ENCODE measurements at regions not wholly inside any gene's neighbourhood (a gene's known extent, or its start where the extent isn't known, plus 50 kb on each side); places are given as distances from the start of the nearest gene placed in this dataset.

- Histone ChIP-seq H3K27ac (no peak overlapping the region), H3K9me3 (ENCODE audit: low read depth) (no peaks in the 10 kb centered on the region), H3K4me1 (ENCODE audit: low read depth) (no peaks in the 10 kb centered on the region), H3K27me3 (no peaks in the 10 kb centered on the region), H3K36me3 (no peaks in the 10 kb centered on the region), H3K4me3 (no peak overlapping the region)
- no peak for TF ChIP-seq CTCF (IDR thresholded peaks at IDR 0.05; ENCODE audit: low read depth, low read length)
- no peak for DNase-seq (ENCODE audit: low read depth in 1 of 2, low spot score in 1 of 2)
Measured at GRCh38 chr5:165224366-165225045, 1719.1 kb downstream of the MAT2B start.

DNA sequence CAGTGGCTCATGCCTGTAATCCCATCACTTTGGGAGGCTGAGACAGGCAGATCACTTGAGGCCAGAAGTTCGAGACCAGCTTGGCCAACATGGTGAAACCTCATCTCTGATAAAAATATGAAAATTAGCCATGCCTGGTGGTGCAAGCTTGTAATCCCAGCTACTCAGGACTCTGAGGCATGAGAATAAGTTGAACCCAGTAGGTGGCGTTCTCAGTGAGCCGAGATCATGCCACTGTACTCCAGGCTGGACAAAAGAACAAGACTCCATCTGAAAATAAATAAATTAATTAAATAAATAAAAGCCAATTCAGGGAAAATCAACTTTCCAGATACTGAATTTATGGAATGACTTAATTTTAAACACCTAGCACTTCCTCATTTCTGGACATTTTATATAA lies 1722.1 kb downstream of the MAT2B start:
- Histone ChIP-seq H3K36me3 (no peaks in the 10 kb centered on the region), H3K4me1 (ENCODE audit: low read depth) (no peaks in the 10 kb centered on the region), H3K27ac (no peak overlapping the region), H3K27me3 (no peaks in the 10 kb centered on the region), H3K4me3 (no peak overlapping the region), H3K9me3 (ENCODE audit: low read depth) (no peaks in the 10 kb centered on the region)
- TF ChIP-seq CTCF (IDR thresholded peaks at IDR 0.05; ENCODE audit: low read depth, low read length): no peak
- no peak for DNase-seq (ENCODE audit: low read depth in 1 of 2, low spot score in 1 of 2)

- Histone ChIP-seq H3K4me3 (no peak overlapping the region), H3K27ac (no peak overlapping the region), H3K36me3 (no peaks in the 10 kb centered on the region), H3K4me1 (ENCODE audit: low read depth) (no peaks in the 10 kb centered on the region), H3K9me3 (ENCODE audit: low read depth) (no peaks in the 10 kb centered on the region), H3K27me3 (no peaks in the 10 kb centered on the region)
- no peak for TF ChIP-seq CTCF (IDR thresholded peaks at IDR 0.05; ENCODE audit: low read depth, low read length)
- DNase-seq (ENCODE audit: low read depth in 1 of 2, low spot score in 1 of 2): no peak
Measured at GRCh38 chr5:165228184-165228583, 1722.8 kb downstream of the MAT2B start.

DNA sequence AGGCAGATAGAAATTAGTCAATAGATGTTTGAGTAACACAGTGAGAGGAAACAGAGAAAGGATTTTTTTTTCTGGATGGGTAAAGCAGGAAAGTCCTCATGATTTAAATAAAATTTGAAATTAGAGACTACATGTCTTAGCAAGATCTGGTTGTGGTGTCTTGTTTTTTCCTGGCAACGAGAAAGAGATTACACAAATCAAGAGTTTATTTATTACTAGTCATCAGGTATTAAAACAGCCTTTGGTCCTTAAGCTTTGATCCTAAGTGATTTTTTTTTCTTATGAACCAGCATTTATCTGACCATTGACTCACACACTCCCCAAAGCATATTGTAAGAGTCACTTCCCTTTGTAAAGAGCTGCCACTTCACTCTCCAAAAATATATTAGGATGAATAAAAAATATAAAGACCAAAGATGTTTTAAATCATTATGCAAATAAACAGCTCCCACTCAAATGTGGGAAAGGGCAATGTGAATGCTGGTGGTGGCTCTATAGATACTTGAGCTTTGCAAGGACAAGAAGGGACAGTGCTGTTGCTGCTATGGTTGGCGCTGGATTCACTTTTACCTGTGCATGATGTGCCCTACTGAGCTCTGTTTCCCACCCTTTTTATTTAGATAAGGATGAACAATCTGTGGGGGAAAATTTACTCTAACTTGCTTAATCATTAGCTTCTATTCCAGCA lies 1726.5 kb downstream of the MAT2B start:
- Histone ChIP-seq H3K27ac (no peak overlapping the region), H3K4me1 (ENCODE audit: low read depth) (no peaks in the 10 kb centered on the region), H3K36me3 (no peaks in the 10 kb centered on the region), H3K9me3 (ENCODE audit: low read depth) (no peaks in the 10 kb centered on the region), H3K4me3 (no peak overlapping the region), H3K27me3 (no peaks in the 10 kb centered on the region)
- DNase-seq (ENCODE audit: low read depth in 1 of 2, low spot score in 1 of 2): no peak
- TF ChIP-seq CTCF (IDR thresholded peaks at IDR 0.05; ENCODE audit: low read depth, low read length): no peak

DNA sequence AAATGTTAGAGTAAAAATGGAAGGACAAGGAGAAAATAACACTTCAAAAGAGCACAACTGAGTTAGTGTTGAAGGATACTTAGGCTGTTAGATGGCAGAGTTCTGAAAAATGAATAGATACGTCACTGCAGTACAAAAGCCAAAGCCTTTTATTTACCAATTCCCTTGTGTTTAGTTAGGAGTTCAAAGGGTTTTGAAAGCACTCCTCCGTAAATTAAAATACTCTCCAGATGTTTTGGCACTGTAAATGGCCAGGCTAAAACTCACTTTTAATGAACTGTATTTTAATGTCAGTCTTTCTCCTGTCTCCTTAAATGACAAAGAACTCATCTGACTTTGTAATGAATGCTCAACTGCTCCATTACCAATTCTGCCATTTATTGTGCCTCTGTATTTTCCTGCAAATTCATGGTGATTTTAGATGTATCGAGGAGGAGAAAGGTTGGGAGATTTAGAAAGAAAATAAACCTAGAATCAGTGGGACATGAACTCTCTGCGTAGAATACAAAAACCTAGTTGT lies 1727.2 kb downstream of the MAT2B start:
- H3K4me3 ChIP-seq: no peak overlapping the region
- no peak for DNase-seq (ENCODE audit: low read depth in 1 of 2, low spot score in 1 of 2)
- no peak for TF ChIP-seq CTCF (IDR thresholded peaks at IDR 0.05; ENCODE audit: low read depth, low read length)
- H3K36me3 ChIP-seq: no peaks in the 10 kb centered on the region
- H3K27ac ChIP-seq: no peak overlapping the region
- H3K27me3 ChIP-seq: no peaks in the 10 kb centered on the region
- no peaks in the 10 kb centered on the region for H3K9me3 ChIP-seq (ENCODE audit: low read depth)
- H3K4me1 ChIP-seq (ENCODE audit: low read depth): no peaks in the 10 kb centered on the region

Measured in cardiac muscle cell (in vitro differentiated cells and primary cell).